Neutrophil (primary cell): ENCODE measurements at regions not wholly inside any gene's neighbourhood (a gene's known extent, or its start where the extent isn't known, plus 50 kb on each side); places are given as distances from the start of the nearest gene placed in this dataset.

Experiments
- H3K27ac ChIP-seq: fragments of 200-600 bp; sonication (generic); 2 replicates; pipeline ENCODE4 v1.5.1; 2016; ENCODE audit warnings: mild to moderate bottlenecking, moderate library complexity
- H3K27me3 ChIP-seq: fragments of 200-600 bp; sonication (generic); 2 replicates; pipeline ENCODE4 v1.6.0; 2016; ENCODE audit warnings: mild to moderate bottlenecking
- H3K36me3 ChIP-seq: fragments of 200-600 bp; sonication (generic); 2 replicates; pipeline ENCODE4 v1.5.1; 2017
- H3K4me1 ChIP-seq, 2 experiments: fragments of 200-600 bp in 1 of 2; sonication (generic) in 1 of 2; 1 replicate in 1 of 2; 2 replicates in 1 of 2; pipeline versions ENCODE4 v1.5.1 to v1.6.1; 2013 to 2016; ENCODE audit warnings: low read depth in 1 of 2, low read length in 1 of 2, mild to moderate bottlenecking in 1 of 2, moderate library complexity in 1 of 2; ENCODE audit not compliant: control insufficient read depth in 1 of 2, insufficient read depth in 1 of 2
- H3K4me3 ChIP-seq, 2 experiments: fragments of 200-600 bp in 1 of 2; sonication (generic) in 1 of 2; 1 replicate in 1 of 2; 2 replicates in 1 of 2; pipeline ENCODE4 v1.5.1; 2013 to 2016; ENCODE audit warnings: low read depth in 1 of 2, low read length in 1 of 2, mild to moderate bottlenecking in 1 of 2, moderate library complexity in 1 of 2
- H3K9me3 ChIP-seq: fragments of 200-600 bp; sonication (generic); 2 replicates; pipeline ENCODE4 v1.5.1; 2016
- CTCF ChIP-seq: fragments of 200-600 bp; sonication (generic); IDR thresholded peaks from 2 replicates; pipeline ENCODE4 v1.5.1; 2016; ENCODE audit warnings: antibody characterized with exemption

GRCh38 chr21:35396655-35397054 lies 347.6 kb upstream of the RUNX1 start:
- H3K27ac ChIP-seq, result no peak overlapping the region
- H3K4me3 ChIP-seq, result no peak overlapping the region

GRCh38 chr21:35395728-35396127 lies 346.6 kb upstream of the RUNX1 start:
- Histone ChIP-seq H3K27me3 (no peaks in the 10 kb centered on the region), H3K36me3 (no peaks in the 10 kb centered on the region), H3K4me1 (peaks cover 4 to 22% of the 10 kb centered on the region in 2 experiments), H3K9me3 (no peaks in the 10 kb centered on the region), H3K27ac (no peak overlapping the region), H3K4me3 (no peak overlapping the region)
- no peak for TF ChIP-seq CTCF

More at GRCh38 chr21:35396655-35397054, 347.6 kb upstream of the RUNX1 start:
- Histone ChIP-seq H3K4me1 (peaks cover 4 to 22% of the 10 kb centered on the region in 2 experiments), H3K27me3 (no peaks in the 10 kb centered on the region), H3K36me3 (no peaks in the 10 kb centered on the region), H3K9me3 (no peaks in the 10 kb centered on the region)
- no peak for TF ChIP-seq CTCF

GRCh38 chr21:35394634-35395369 lies 345.7 kb upstream of the RUNX1 start:
- no peak for TF ChIP-seq CTCF
- H3K4me1 ChIP-seq, result peaks cover 0 to 16% of the 10 kb centered on the region in 2 experiments
- H3K36me3 ChIP-seq, result no peaks in the 10 kb centered on the region
- H3K27ac ChIP-seq, result no peak overlapping the region
- H3K4me3 ChIP-seq, result no peak overlapping the region
- no peaks in the 10 kb centered on the region for H3K9me3 ChIP-seq
- H3K27me3 ChIP-seq, result no peaks in the 10 kb centered on the region

- TF ChIP-seq CTCF, result no peak
Measured at GRCh38 chr21:35394049-35394448, 344.9 kb upstream of the RUNX1 start.

GRCh38 chr21:35390013-35390776 lies 341.1 kb upstream of the RUNX1 start:
- Histone ChIP-seq H3K36me3 (no peaks in the 10 kb centered on the region), H3K4me3 (no peak overlapping the region), H3K27me3 (no peaks in the 10 kb centered on the region), H3K27ac (no peak overlapping the region), H3K4me1 (no peaks in the 10 kb centered on the region), H3K9me3 (no peaks in the 10 kb centered on the region)
- TF ChIP-seq CTCF, result no peak

More at GRCh38 chr21:35394049-35394448, 344.9 kb upstream of the RUNX1 start:
- no peaks in the 10 kb centered on the region for H3K36me3 ChIP-seq
- H3K27me3 ChIP-seq, result no peaks in the 10 kb centered on the region
- H3K27ac ChIP-seq, result no peak overlapping the region
- H3K9me3 ChIP-seq, result no peaks in the 10 kb centered on the region
- H3K4me1 ChIP-seq, result peaks cover 0 to 8% of the 10 kb centered on the region in 2 experiments
- no peak overlapping the region for H3K4me3 ChIP-seq
